SU-DHL-6 (cell line): ENCODE measurements at regions not wholly inside any gene's neighbourhood (a gene's known extent, or its start where the extent isn't known, plus 50 kb on each side); places are given as distances from the start of the nearest gene placed in this dataset.

Source experiments
- H2AFZ ChIP-seq: fragments of 200-600 bp; sonication (generic); 2 replicates; pipeline ENCODE4 v1.6.1; 2014; ENCODE audit warnings: low read depth, mild to moderate bottlenecking, moderate library complexity, mixed read lengths, antibody characterized with exemption, low read length; ENCODE audit not compliant: severe bottlenecking
- H3F3A ChIP-seq: fragments of 200-600 bp; shearing (Covaris generic); 2 replicates; pipeline ENCODE4 v1.6.0; 2016; ENCODE audit warnings: antibody characterized with exemption, mild to moderate bottlenecking; ENCODE audit not compliant: insufficient read depth
- H3K27ac ChIP-seq: fragments of 200-600 bp; sonication (generic); 2 replicates; pipeline ENCODE4 v1.5.1; 2016; ENCODE audit warnings: low read depth, mild to moderate bottlenecking, low read length, moderate library complexity, mixed read lengths
- H3K27me3 ChIP-seq: fragments of 200-600 bp; sonication (generic), shearing (Covaris generic); 2 replicates; pipeline ENCODE4 v1.6.0; 2014; ENCODE audit warnings: mild to moderate bottlenecking, low read length
- H3K36me3 ChIP-seq: fragments of 200-600 bp; sonication (generic); 2 replicates; pipeline ENCODE4 v1.6.1; 2014; ENCODE audit warnings: mild to moderate bottlenecking, low read length, mixed read lengths
- H3K4me2 ChIP-seq: fragments of 300-600, 200-600 bp; shearing (Covaris generic), sonication (generic); 2 replicates; pipeline ENCODE4 v1.6.0; 2014; ENCODE audit warnings: low read length, low read depth, mild to moderate bottlenecking; ENCODE audit not compliant: poor library complexity, severe bottlenecking
- H3K4me3 ChIP-seq: fragments of 200-600 bp; sonication (generic); 2 replicates; pipeline ENCODE4 v1.5.1; 2014; ENCODE audit warnings: antibody characterized with exemption, low read length, mild to moderate bottlenecking, mixed read lengths; ENCODE audit not compliant: insufficient read depth, poor library complexity, severe bottlenecking
- H3K79me2 ChIP-seq: fragments of 200-600 bp; sonication (generic); 2 replicates; pipeline ENCODE4 v1.6.1; 2014; ENCODE audit warnings: mild to moderate bottlenecking, low read length, moderate library complexity; ENCODE audit not compliant: insufficient read depth
- H3K9ac ChIP-seq: fragments of 200-600 bp; sonication (generic); 2 replicates; pipeline ENCODE4 v1.7.0; 2014; ENCODE audit warnings: mild to moderate bottlenecking, low read length
- H3K9me2 ChIP-seq: fragments of 200-600 bp; sonication (generic); replicated peaks from 2 replicates; pipeline ENCODE4 v1.6.1; 2014; ENCODE audit warnings: low read length; ENCODE audit not compliant: insufficient read depth
- H3K9me3 ChIP-seq: fragments of 200-600 bp; sonication (generic); 2 replicates; pipeline ENCODE4 v1.6.1; 2014; ENCODE audit warnings: low read length, mixed read lengths; ENCODE audit not compliant: insufficient read depth
- H4K20me1 ChIP-seq: fragments of 200-600 bp; sonication (generic); 2 replicates; pipeline ENCODE4 v1.6.1; 2014; ENCODE audit warnings: low read depth, mild to moderate bottlenecking, antibody characterized with exemption, low read length, moderate library complexity, mixed read lengths
- EZH2phosphoT487 ChIP-seq: fragments of 200-600 bp; sonication (generic), shearing (Covaris generic); conservative IDR thresholded peaks from 2 replicates; pipeline ENCODE4 v1.6.1; 2018; ENCODE audit warnings: mild to moderate bottlenecking, antibody characterized with exemption, low read length, moderate library complexity, mixed read lengths
- TF ChIP-seq, protein P1 (sequence below): fragments of 200-600 bp; sonication (generic); IDR thresholded peaks from one replicate; pipeline ENCODE4 v1.5.1; 2017; ENCODE audit warnings: antibody characterized with exemption, mild to moderate bottlenecking, low read length, moderate library complexity; ENCODE audit not compliant: insufficient read depth, poor library complexity, severe bottlenecking

- Histone ChIP-seq H3K27ac (no peak overlapping the region), H3K27me3 (no peaks in the 10 kb centered on the region), H3K9me3 (no peaks in the 10 kb centered on the region), H3K36me3 (no peaks in the 10 kb centered on the region), H3F3A (no peaks in the 10 kb centered on the region), H3K4me2 (no peak overlapping the region), H3K4me3 (no peak overlapping the region), H3K9me2 (no peaks in the 10 kb centered on the region), H2AFZ (no peak overlapping the region), H3K9ac (no peak overlapping the region), H4K20me1 (no peaks in the 10 kb centered on the region), H3K79me2 (no peaks in the 10 kb centered on the region)
- TF ChIP-seq, protein P1, sequence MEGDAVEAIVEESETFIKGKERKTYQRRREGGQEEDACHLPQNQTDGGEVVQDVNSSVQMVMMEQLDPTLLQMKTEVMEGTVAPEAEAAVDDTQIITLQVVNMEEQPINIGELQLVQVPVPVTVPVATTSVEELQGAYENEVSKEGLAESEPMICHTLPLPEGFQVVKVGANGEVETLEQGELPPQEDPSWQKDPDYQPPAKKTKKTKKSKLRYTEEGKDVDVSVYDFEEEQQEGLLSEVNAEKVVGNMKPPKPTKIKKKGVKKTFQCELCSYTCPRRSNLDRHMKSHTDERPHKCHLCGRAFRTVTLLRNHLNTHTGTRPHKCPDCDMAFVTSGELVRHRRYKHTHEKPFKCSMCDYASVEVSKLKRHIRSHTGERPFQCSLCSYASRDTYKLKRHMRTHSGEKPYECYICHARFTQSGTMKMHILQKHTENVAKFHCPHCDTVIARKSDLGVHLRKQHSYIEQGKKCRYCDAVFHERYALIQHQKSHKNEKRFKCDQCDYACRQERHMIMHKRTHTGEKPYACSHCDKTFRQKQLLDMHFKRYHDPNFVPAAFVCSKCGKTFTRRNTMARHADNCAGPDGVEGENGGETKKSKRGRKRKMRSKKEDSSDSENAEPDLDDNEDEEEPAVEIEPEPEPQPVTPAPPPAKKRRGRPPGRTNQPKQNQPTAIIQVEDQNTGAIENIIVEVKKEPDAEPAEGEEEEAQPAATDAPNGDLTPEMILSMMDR, result no peak
- no peak for TF ChIP-seq EZH2phosphoT487
Measured at GRCh38 chr4:171601091-171601490, 212.1 kb upstream of the GALNTL6 start.

DNA sequence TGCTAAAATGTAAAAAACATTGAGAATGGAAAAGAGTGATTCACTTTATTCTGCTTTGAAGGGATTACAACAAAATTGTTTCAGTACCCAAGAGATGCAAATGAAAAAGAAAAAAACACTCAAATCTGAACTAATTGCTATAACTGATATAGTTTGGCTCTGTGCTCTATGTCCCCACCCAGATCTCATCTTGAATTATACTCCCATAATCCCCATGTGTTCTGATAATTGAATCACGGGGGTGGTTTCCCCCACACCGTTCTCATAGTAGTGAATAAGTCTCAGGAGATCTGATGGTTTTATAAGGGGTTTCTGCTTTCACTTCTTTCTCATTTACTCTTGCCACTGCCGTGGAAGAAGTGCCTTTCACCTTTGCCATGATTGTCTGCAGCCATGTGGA is 213.6 kb upstream of the GALNTL6 start:
- H3K27ac ChIP-seq, result no peak overlapping the region
- no peaks in the 10 kb centered on the region for H3K9me3 ChIP-seq
- no peaks in the 10 kb centered on the region for H3K79me2 ChIP-seq
- no peaks in the 10 kb centered on the region for H3K36me3 ChIP-seq
- no peaks in the 10 kb centered on the region for H3K9me2 ChIP-seq
- no peaks in the 10 kb centered on the region for H3F3A ChIP-seq
- H3K9ac ChIP-seq, result no peak overlapping the region
- H3K27me3 ChIP-seq, result no peaks in the 10 kb centered on the region
- TF ChIP-seq EZH2phosphoT487, result no peak
- TF ChIP-seq, protein P1, result no peak
- no peak overlapping the region for H3K4me3 ChIP-seq
- no peaks in the 10 kb centered on the region for H4K20me1 ChIP-seq
- H3K4me2 ChIP-seq, result no peak overlapping the region
- no peak overlapping the region for H2AFZ ChIP-seq

- no peaks in the 10 kb centered on the region for H3K79me2 ChIP-seq
- no peak overlapping the region for H2AFZ ChIP-seq
- no peak for TF ChIP-seq EZH2phosphoT487
- TF ChIP-seq, protein P1, result no peak
- no peaks in the 10 kb centered on the region for H3K27me3 ChIP-seq
- no peaks in the 10 kb centered on the region for H3F3A ChIP-seq
- H4K20me1 ChIP-seq, result no peaks in the 10 kb centered on the region
- no peak overlapping the region for H3K4me2 ChIP-seq
- H3K4me3 ChIP-seq, result no peak overlapping the region
- no peaks in the 10 kb centered on the region for H3K9me3 ChIP-seq
- H3K9ac ChIP-seq, result no peak overlapping the region
- H3K36me3 ChIP-seq, result no peaks in the 10 kb centered on the region
- H3K27ac ChIP-seq, result no peak overlapping the region
- H3K9me2 ChIP-seq, result no peaks in the 10 kb centered on the region
Measured at GRCh38 chr4:171594293-171594692, 218.9 kb upstream of the GALNTL6 start.

DNA sequence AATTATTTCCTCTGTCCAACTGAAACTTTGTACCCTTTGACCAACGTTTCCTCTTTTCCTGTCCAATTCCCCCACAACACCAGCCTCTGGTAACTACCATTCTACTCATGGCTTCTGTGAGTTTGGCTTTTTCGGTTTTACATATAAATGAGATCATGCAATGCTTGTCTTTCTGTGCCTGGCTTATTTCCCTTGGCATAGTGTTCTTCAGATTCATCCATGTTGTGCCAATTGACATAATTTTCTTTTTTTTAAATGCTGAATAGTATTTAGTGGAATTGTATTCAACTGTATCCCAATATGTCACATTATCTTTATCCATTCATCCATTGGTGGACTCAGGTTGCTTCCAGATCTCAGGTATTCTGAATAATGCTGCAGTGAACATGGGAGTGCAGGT is 222.5 kb upstream of the GALNTL6 start:
- H3K4me3 ChIP-seq, result no peak overlapping the region
- H3K9me2 ChIP-seq, result no peaks in the 10 kb centered on the region
- no peaks in the 10 kb centered on the region for H3K36me3 ChIP-seq
- no peak overlapping the region for H3K27ac ChIP-seq
- H3F3A ChIP-seq, result no peaks in the 10 kb centered on the region
- H3K9me3 ChIP-seq, result no peaks in the 10 kb centered on the region
- H2AFZ ChIP-seq, result no peak overlapping the region
- no peaks in the 10 kb centered on the region for H4K20me1 ChIP-seq
- H3K79me2 ChIP-seq, result no peaks in the 10 kb centered on the region
- H3K9ac ChIP-seq, result no peak overlapping the region
- TF ChIP-seq, protein P1, result no peak
- TF ChIP-seq EZH2phosphoT487, result no peak
- no peak overlapping the region for H3K4me2 ChIP-seq
- no peaks in the 10 kb centered on the region for H3K27me3 ChIP-seq
